GM12878 (cell line): ENCODE measurements at regions not wholly inside any gene's neighbourhood (a gene's known extent, or its start where the extent isn't known, plus 50 kb on each side); places are given as distances from the start of the nearest gene placed in this dataset.

Experiments used
- EP300 ChIP-seq, 2 experiments: fragments of 150-350 bp in 1 of 2; IDR thresholded peaks; 2 replicates each; pipeline ENCODE4 v1.6.1; 2011 to 2012; ENCODE audit warnings: low read depth in 2 of 2, low read length in 2 of 2, borderline replicate concordance in 1 of 2, improper control_type of control experiment in 1 of 2, inconsistent platforms in 1 of 2; ENCODE audit not compliant: control insufficient read depth in 1 of 2
- NRF1 ChIP-seq: conservative IDR thresholded peaks from 2 replicates; pipeline ENCODE4 v1.6.1; 2011; ENCODE audit warnings: mild to moderate bottlenecking, low read depth, low read length, improper control_type of control experiment
- POLR2A ChIP-seq: IDR thresholded peaks from 2 replicates; pipeline ENCODE4 v1.6.1; 2011; ENCODE audit warnings: low read depth, mild to moderate bottlenecking, low read length
- RCOR1 ChIP-seq: conservative IDR thresholded peaks from 2 replicates; pipeline ENCODE4 v1.6.1; 2012; ENCODE audit warnings: low read depth, low read length, improper control_type of control experiment

DNA sequence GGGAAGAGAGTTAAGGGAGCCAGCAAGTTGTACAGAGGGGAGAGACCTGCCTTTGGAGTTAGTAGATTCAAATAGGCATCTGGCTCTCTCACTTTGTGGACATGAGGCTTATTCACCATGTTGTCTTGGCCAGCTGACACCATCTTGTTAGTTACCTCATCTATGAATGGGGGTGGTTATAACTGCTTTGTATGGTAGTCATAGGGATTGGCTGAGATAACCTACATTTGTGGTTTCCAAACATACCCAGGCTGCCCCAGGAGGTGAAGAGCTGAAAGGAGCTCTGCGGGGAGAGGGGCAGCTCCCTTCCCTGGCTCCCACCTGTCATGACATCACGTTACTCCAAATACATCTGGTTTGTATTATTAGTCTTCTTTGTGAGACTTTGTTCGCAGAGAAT is 393.3 kb upstream of the AUTS2 start:
- no peak for TF ChIP-seq POLR2A
- TF ChIP-seq RCOR1 = no peak
- TF ChIP-seq NRF1 = no peak
- TF ChIP-seq EP300 (IDR thresholded peaks at IDR 0.05; ENCODE audit: borderline replicate concordance in 1 of 2, control insufficient read depth in 1 of 2, low read depth in 2 of 2, low read length in 2 of 2) = no peak
